ENCODE measurements at regions not wholly inside any gene's neighbourhood (a gene's known extent, or its start where the extent isn't known, plus 50 kb on each side); places are given as distances from the start of the nearest gene placed in this dataset.

DNA sequence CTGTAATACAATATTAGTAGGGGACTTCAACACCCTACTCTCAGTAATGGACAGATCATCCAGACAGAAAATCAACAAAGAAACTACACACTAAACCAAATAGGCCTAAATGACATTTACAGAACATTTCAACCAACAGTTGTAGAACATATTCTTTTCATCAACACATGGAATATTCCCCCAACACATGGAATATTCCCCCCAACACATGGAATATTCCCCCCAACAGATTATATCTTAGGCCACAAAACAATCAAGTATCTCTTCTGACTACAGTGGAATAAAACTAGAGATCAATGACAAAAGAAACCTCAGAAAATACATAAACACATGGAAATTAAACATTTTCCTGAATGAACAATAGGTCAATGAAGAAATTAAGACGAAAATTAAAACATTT is 187.2 kb upstream of the RBBP8 start:
- TF ChIP-seq POLR2AphosphoS5 (IDR thresholded peaks at IDR 0.05; ENCODE audit: low read depth, low read length): no peak
- TF ChIP-seq TAF1 (IDR thresholded peaks at IDR 0.05; ENCODE audit: borderline replicate concordance, insufficient read depth, low read length): no peak
